ENCODE measurements at regions not wholly inside any gene's neighbourhood (a gene's known extent, or its start where the extent isn't known, plus 50 kb on each side); places are given as distances from the start of the nearest gene placed in this dataset.

- Mint-ChIP-seq H3K4me1 (ENCODE audit: unreplicated experiment) (peaks cover 22% of the 10 kb centered on the region), H3K9me3 (ENCODE audit: unreplicated experiment) (no peaks in the 10 kb centered on the region), H3K36me3 (ENCODE audit: unreplicated experiment) (no peaks in the 10 kb centered on the region), H3K4me3 (ENCODE audit: unreplicated experiment) (no peak overlapping the region), H3K27me3 (ENCODE audit: unreplicated experiment) (no peaks in the 10 kb centered on the region), H3K27ac (ENCODE audit: unreplicated experiment) (no peak overlapping the region)
- DNase-seq (ENCODE audit: extremely low spot score, unreplicated experiment) = peak; percentile 57
- TF ChIP-seq CTCF (IDR thresholded peaks at IDR 0.05) = no peak
Observed at GRCh38 chr15:66864086-66864830, 162.2 kb downstream of the SMAD6 start.

- Mint-ChIP-seq H3K27me3 (ENCODE audit: unreplicated experiment) (no peaks in the 10 kb centered on the region), H3K36me3 (ENCODE audit: unreplicated experiment) (no peaks in the 10 kb centered on the region)
Observed at GRCh38 chr15:66864871-66865281, 162.8 kb downstream of the SMAD6 start.

GRCh38 chr15:66865622-66866611 is 163.9 kb downstream of the SMAD6 start:
- no peak overlapping the region for H3K27ac Mint-ChIP-seq (ENCODE audit: unreplicated experiment)
- H3K27me3 Mint-ChIP-seq (ENCODE audit: unreplicated experiment) = no peaks in the 10 kb centered on the region
- TF ChIP-seq CTCF (IDR thresholded peaks at IDR 0.05) = no peak

More at GRCh38 chr15:66864871-66865281, 162.8 kb downstream of the SMAD6 start:
- peak; percentile 71 for DNase-seq (ENCODE audit: extremely low spot score, unreplicated experiment)
- Mint-ChIP-seq H3K9me3 (ENCODE audit: unreplicated experiment) (no peaks in the 10 kb centered on the region), H3K4me1 (ENCODE audit: unreplicated experiment) (peaks cover 25% of the 10 kb centered on the region), H3K27ac (ENCODE audit: unreplicated experiment) (no peak overlapping the region), H3K4me3 (ENCODE audit: unreplicated experiment) (no peak overlapping the region)
- TF ChIP-seq CTCF (IDR thresholded peaks at IDR 0.05) = no peak

GRCh38 chr15:66866656-66867055 is 164.6 kb downstream of the SMAD6 start:
- H3K4me1 Mint-ChIP-seq (ENCODE audit: unreplicated experiment) = peaks cover 29% of the 10 kb centered on the region
- no peak for DNase-seq (ENCODE audit: extremely low spot score, unreplicated experiment)
- H3K36me3 Mint-ChIP-seq (ENCODE audit: unreplicated experiment) = peaks cover 5% of the 10 kb centered on the region
- H3K9me3 Mint-ChIP-seq (ENCODE audit: unreplicated experiment) = peaks cover 4% of the 10 kb centered on the region
- H3K4me3 Mint-ChIP-seq (ENCODE audit: unreplicated experiment) = no peak overlapping the region
- H3K27me3 Mint-ChIP-seq (ENCODE audit: unreplicated experiment) = no peaks in the 10 kb centered on the region
- H3K27ac Mint-ChIP-seq (ENCODE audit: unreplicated experiment) = no peak overlapping the region
- no peak for TF ChIP-seq CTCF (IDR thresholded peaks at IDR 0.05)

More at GRCh38 chr15:66865622-66866611, 163.9 kb downstream of the SMAD6 start:
- Mint-ChIP-seq H3K4me3 (ENCODE audit: unreplicated experiment) (no peak overlapping the region), H3K9me3 (ENCODE audit: unreplicated experiment) (peaks cover 4% of the 10 kb centered on the region), H3K4me1 (ENCODE audit: unreplicated experiment) (peaks cover 29% of the 10 kb centered on the region), H3K36me3 (ENCODE audit: unreplicated experiment) (peaks cover 2% of the 10 kb centered on the region)
- peak; percentile 75 for DNase-seq (ENCODE audit: extremely low spot score, unreplicated experiment)

- H3K4me1 Mint-ChIP-seq (ENCODE audit: unreplicated experiment) = peaks cover 15% of the 10 kb centered on the region
- no peak overlapping the region for H3K4me3 Mint-ChIP-seq (ENCODE audit: unreplicated experiment)
- H3K9me3 Mint-ChIP-seq (ENCODE audit: unreplicated experiment) = peaks cover 4% of the 10 kb centered on the region
- H3K27ac Mint-ChIP-seq (ENCODE audit: unreplicated experiment) = no peak overlapping the region
- peak; percentile 10 for DNase-seq (ENCODE audit: extremely low spot score, unreplicated experiment)
- no peak for TF ChIP-seq CTCF (IDR thresholded peaks at IDR 0.05)
- no peaks in the 10 kb centered on the region for H3K27me3 Mint-ChIP-seq (ENCODE audit: unreplicated experiment)
- H3K36me3 Mint-ChIP-seq (ENCODE audit: unreplicated experiment) = peaks cover 5% of the 10 kb centered on the region
Observed at GRCh38 chr15:66868918-66869317, 166.9 kb downstream of the SMAD6 start.
